Retina (tissue), 1 donor: ENCODE measurements at regions not wholly inside any gene's neighbourhood (a gene's known extent, or its start where the extent isn't known, plus 50 kb on each side); places are given as distances from the start of the nearest gene placed in this dataset.

Experiments used
- DNase-seq: peaks from one replicate; pipeline ENCODE4 v3.0.0-alpha.2; 2016

DNA sequence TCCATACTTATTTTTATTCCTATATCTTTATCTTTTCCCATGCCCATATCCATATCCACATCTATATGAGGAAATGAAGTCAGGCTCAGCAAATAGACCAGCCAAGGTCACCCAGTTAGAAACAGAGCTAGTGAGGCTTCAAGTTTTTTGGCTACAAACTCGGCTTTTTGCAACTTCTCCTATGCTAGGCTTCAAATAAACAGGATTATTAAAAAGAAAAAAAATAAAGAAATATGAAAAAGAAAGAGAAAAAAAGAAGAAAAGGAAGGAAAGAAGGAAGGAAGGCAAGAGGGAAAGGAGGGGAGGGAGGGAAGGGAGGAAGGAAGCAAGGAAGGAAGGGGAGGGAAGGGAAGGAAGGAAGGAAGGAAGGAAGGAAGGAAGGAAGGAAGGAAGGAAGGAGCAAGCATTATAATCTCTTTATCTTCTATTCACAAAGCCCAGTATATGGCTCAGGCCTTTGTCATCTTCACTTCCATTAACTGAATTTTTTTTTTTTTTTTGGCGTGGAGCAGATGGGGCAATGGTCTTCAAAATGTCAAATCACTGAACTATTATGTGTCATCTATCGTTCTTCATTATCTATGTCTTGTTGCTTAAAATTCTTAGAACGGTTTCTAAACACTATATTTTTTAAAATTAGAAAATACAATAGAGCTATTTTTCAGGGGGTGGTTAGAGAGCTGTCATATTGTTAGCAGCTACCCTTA lies 418.2 kb downstream of the VRK1 start:
- DNase-seq: no peak

DNA sequence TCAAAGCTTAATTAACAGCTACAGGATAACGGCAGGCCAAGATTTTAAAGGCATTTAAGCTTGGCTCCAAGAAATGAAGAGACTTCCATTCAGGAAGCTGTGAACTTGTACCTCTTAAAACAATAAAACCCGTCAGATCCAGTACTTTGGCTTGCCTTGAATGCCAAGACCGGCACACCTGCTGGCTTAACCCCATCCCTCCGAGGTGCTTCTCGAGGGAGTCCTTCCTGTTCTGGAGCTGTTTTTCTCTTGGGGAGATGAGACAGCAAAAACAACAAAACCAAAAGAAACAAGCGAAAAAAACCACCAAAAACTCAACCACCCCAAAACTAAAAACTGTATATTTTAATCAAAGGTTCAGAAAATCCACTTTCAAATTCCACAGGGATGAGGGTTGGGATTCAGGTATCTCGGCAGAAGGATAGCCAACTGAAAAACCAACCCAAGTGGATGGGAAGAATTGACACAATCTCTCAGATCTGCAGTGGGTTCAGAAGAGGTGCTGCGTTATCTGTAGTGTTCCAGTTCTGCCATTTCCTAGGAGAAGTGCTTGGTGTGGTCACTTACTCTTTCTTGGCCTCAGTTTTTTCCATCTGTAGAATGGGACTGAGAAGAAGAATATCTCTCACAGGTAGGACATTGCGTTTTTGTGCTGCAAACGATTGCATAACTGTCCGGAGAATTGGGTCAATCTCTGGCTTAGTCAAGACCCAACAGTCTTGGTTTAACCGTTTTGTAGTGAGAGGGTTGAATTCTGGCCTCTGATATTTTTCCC lies 420.1 kb downstream of the VRK1 start:
- peak; percentile 11 for DNase-seq

DNA sequence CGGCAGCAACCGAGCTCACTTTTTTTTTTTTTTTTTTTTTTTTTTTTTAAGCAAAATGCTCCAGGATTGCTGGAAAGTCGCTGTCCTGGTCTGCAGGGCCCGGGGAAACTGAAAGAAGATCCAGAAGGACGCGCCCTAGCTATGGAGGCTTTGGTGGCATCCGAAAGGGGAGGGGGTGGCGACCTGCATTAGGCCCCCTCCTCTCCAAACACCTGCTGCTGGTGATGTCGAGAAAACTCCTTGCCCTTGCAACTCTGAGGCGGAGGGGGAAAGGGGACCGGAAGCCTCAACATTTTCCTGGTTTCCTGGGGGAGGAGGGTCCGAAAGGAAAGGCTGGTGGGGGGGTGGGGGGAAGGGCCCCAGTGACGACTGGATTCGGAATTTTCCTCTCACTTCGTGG lies 421.1 kb downstream of the VRK1 start:
- no peak for DNase-seq

DNA sequence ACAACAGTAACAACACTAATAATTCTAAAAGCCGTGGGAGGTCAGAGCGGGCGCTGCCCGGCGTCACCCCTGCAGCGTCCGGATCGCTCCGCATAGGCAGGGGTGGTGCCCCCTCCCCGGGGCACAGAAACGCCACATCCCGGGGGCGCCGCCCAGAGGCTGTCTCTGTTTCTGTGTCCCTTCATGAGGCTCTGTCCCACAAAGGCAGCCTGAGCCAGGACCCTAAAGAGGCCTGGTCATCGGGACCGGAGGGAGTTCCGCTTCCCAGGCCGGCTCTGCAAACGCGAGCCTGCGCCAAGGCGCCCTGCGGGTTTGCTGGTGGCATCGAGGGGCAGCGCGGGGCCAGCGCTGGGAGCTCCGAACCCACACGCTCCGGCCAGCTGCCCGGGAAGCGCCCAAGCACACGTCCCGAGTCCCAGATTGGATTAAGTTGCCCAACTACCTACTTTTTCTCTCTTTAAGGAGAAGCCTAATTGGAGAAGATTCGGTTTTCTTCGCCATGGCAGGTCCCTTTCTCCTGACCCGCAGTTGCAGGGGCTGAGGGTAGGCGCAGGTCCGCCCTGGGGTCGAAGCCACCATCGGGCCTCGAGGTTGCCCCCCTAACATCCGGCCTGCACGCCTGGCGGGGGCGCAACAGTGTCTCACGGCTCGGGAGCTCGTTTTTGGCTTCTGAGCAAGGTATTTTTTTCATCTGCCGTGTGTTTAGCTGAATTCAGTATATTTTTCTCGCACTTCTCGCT lies 421.7 kb downstream of the VRK1 start:
- DNase-seq: peak; percentile 82

DNA sequence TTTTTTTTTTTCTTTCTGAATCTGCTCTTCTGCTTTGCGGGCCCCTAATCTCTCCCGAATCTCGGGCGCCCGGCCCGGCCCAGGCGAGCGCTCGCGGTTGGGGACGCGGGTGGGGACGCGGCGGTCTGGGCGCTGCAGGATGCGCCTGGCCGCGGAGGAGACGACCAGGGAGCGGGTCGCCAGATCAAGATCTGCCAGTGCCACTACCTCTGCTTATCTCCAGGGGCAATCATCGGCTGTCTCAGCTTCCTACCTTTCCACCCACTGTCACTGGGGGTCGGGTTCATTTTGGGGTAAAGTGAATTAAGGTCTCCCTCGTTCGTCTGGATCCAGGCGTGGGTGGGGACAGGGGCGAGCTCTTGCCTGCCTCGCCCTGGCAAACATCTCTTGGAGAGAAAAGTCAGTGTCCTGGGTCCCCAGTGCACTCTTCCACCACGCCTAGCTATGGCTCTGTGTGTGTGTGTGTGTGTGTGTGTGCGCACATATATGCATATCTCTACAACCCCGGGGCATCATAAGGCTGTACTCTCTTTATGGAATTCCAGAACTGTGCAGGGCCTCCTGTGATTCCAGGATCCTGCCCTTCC lies 422.3 kb downstream of the VRK1 start:
- DNase-seq: no peak

DNA sequence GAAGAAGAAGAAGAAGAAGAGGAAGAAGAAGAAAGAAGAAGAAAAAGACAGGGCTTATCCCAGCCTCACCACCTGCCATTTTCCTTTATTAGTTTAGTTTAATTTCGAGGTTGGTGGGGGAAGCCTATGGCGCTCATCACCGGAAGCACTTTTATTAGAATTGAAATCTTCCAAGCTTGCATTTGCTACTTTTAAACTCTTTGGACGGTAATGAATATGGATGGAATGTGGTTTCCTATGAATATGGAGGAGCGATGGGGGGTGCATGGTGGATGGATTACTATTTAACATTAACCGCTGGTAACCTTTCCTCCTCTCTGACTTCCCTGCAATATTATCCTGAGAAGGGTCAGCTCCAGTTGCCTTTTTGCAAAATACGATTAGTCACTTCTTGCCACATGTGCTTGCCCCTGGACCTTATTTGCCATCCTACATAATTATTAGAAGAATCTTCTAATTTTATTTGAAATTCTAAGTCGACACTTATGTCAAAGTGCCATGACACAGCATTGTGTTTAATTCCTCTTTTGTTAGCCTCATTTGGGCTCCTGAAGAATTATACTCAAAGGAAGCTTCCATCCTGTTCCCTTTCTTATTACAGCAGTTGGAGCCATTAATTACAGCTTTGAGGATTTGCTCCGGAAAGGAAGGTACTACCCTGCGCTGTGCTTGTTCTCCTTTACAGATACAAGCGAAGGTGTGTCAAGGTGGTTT lies 424.5 kb downstream of the VRK1 start:
- DNase-seq: no peak

DNA sequence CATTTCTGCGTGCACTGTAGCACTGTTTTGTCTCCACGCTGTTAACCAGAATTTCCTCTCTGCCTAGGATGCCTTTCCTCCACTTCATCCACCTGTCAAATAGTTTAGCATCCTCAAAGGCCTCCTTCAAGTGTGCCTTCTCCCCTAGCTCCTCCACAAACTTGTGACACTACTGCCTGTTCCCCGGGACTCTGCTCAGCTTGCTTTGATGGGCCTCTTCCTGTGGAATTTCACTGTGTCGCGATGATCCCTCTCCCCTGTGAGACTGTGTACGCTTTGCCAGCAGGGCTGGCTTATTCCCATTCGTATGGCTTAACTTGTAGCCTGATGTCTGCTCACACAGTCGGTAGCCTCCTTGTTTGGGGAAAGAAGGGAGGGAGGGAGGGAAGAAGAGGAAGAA lies 426.8 kb downstream of the VRK1 start:
- DNase-seq: peak; percentile 11

DNA sequence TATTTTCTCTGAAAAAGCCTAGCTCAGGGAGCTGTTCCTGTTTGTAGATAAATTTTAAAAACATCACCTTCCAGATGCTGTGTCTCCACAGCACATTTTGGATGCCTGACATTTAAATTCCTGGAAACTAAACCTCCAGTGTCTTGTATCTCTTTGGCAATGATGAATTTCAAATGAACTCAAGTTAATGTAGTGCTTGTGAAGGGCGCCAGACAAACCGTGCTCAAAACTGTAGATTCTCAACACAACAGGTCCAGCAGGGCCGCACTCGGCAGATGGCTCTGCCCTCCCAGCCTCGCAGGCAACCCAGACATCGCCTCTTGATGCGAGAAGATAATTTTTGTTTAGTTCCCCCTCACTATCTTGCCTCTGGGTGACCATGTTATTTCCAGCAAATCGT lies 432.9 kb downstream of the VRK1 start:
- DNase-seq: no peak

DNA sequence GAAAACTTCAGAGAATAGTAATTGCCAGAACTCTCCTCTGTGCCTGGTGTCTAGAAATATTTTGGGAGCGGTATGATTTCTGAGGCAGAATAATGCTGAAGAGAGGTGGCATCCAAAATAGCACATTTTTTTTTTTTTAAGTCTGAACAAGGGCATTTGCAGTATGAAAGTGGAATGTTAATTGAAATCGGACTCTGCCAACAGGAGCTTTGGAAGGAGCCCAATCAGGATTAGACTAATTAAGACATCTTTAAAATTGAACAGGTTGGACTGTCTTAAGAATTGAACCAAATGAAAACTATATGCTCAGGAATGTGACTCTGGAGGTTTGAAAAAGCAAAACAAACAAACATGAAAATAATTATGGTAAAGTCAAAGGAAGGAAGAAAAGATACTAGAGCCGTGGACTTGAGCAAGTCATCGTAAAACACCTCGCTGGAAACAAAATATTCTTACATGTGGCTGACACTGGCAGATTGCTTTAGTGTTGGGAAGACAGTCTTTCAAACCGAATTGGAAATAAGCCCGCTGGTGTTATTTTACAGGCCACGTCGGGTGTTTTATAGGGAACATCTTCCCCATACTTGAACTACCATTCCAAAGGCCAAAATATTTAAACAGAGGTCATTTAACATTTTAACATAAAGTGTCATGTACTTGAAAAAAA lies 436.3 kb downstream of the VRK1 start:
- DNase-seq: no peak

DNA sequence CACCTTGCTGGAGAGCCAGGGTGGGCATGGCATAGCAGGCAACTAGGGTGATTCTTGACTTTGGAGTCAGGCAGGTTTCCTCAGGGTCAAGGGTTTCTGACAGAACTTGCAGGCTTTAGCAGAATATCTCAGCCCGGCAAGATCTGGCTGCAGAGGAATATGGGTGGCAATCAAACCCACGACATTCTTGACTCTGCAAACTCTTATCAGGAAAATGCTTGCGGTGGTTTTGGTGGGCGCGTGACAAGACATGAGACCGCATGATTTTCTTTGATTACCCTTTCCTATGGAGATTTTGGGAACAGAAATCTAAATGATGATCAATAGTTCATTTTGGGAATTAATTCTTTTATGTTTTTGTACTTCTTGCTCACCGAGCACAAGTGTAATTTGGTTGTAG lies 449.5 kb downstream of the VRK1 start:
- DNase-seq: no peak

DNA sequence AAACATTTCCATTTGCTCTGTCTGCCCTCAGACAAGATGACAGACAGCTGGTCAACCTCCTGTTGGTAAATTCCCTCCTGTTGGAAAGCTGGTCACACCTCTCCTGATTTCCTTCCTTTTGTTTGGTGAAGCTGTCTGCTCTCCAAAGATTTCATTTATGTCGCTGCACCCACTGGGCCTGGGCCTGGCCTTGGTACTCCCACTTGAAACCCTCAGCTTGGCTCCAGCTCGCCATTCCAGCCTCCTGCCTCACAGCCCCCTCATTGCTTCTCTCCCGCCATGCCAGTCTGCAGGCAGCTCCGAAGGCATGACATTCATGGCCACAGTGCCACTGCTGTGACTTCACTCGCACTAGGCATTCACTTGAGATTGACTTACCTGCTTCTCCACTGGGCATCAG lies 451.8 kb downstream of the VRK1 start:
- no peak for DNase-seq

DNA sequence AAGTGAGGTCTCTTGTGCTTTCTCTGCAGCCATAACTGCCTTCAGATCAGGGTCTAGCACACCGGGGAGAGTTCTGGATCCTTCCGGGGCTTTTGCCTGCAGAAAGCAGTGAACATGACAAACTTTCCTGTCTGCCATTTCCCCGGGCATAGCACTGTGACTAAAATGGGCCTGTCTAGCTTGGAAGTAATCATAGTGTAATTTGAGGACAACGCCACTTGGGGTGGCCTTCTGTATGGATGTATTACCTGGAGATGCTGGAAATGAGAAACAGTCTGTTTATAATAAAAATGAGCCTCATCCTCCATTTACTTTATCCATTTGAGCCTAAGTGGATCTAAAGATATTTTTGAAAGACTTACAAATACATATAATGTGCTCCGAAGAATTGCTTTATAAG lies 453.7 kb downstream of the VRK1 start:
- no peak for DNase-seq

DNA sequence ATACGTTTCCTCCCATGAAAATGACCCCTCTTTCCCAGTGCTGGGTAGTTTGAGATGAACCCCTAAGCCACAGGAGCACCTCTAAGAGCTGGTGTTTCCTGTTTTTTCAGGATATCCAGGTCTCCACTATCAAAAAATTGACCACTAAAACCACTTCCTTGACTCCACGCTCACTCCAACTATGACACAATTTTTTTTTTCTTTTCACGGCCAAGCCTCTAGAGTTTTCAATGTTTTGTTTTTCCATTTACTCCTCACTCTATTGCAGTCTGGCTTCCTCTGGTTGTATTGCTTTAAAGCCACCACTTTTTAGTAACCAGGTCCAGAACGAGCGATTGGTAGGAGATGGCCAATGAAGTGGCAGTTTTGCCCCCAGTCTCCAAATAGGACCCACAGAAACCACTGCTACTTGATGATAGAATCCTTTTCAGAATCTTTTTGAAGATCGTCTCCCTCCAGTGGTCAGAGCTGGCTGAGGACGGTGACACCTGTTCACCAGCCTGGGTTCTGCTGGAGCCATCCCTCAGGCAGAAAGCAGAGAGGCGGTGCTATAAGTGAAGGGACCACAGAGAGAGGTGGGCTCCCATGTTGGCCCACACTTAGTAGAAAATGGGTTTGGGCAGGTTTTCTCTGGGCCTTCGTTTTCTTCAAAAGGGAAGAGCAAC lies 454.4 kb downstream of the VRK1 start:
- DNase-seq: no peak

DNA sequence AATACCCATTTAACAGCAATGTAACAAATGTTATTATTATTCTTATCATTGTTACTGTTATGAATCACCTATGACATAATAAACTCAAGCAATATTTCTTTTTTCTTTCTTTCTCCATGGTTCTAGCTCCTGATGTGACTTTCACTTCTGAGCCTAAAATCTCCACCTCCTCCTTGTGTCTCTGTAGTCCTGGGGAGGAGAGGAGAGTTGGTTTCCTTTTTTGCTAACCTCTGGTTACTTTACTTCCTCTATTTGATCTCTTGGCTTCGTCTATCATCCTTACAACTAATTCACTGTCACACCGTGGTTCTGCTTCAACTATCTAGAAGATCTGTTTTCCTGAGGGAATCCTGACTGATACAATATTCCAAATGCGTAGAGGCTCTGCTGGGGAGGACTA lies 456.6 kb downstream of the VRK1 start:
- no peak for DNase-seq

DNA sequence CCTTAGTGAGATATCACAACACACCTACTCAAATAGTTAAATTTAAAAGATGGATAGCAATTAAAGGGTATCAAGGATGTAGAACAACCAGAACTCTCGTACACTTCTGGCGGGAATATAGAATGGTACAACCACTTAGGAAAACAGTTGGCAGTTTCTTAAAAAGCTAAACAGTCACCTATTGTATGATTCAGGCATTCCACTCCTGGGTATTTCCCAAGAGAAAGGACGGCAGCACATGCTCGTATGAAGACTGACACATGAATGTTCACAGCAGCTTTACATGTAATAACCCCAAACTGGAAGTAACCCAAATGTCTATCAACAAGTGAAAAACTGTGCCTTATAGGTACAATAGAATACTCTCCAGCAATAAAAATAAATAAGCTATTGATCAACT lies 465.2 kb downstream of the VRK1 start:
- no peak for DNase-seq

DNA sequence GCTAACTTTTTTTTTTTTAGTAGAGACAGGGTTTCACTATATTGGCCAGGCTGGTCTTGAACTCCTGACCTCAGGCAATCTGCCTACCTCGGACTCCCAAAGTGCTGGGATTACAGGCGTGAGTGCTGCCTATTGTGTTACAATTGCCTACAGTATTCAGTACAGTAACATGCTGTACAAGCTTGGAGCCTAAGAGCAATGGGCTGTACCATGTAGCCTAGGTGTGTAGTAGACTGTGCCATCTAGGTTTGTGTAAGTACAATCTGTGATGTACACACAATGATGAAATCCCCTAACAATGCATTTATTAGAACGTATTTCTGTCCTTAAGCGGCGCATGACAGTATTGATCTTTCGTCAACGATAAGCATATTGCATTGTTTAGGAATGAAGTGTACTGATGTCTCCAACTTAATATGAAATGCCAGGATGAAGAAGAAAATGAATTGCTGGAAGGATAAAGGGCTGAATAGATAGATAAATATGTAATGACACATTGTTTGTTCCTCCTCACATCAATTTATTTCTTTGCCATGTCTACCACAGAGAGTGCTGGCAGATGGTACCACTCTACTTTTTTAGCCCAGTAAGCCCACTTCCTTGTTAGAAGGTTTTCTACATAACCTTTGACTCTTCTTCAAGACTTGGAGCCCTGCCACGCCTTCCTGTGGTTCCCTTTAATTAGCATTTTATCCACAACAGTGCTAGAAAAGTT lies 467.5 kb downstream of the VRK1 start:
- no peak for DNase-seq

DNA sequence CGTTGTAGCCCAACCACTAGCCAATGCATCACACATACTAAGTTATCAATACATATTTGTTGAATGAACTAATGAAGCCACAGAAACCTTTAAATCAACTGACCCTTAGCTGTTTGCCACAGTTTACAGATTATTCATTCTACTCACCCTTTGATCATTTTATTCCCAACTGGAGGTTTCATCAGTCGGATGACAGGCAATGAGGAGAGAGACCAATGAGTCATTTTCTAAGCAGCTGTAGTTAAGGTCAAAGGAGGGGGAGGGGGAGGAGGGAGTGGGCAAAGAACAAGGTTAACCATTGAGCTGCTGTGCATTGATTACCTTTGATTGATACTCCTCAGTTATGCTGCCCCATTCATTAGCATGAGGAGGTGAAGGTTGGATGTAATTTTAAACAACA lies 469.5 kb downstream of the VRK1 start:
- no peak for DNase-seq

DNA sequence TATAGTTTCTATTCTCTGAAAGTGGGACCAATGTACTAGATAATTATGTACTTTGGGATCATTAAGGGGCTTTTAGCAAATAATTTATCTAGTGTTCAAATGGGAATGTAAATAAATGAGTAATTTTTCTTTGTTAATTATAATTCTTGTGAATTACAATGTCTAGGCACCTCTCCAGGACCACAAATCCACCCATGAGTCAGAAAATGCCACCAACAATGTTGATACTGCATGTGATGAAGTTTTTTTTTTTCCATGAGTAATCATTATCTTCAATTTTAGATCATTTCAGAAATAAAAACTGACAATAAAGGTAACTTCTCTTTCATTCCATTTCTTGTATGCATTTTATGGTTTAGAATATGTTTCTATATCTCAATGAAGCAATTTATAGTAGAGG lies 470.3 kb downstream of the VRK1 start:
- no peak for DNase-seq

DNA sequence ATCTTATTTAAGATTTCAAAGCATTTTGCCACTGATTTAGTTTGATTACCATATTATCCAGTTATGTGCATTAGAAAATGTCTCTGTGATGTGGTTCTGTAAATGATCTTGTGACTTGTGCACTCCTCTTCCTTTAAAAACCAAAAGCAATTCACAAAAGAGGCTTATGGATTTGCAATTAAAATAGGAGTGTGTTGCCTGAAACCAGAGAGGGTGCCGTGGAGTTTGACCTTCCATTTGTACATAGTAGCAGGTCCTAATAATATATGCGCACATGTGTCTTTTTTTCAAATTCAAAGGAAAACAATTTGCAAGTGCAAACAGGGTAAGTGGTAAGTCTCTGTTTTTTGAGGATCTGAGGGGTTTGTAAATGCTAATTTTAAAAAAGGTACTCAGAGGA lies 470.9 kb downstream of the VRK1 start:
- DNase-seq: no peak

DNA sequence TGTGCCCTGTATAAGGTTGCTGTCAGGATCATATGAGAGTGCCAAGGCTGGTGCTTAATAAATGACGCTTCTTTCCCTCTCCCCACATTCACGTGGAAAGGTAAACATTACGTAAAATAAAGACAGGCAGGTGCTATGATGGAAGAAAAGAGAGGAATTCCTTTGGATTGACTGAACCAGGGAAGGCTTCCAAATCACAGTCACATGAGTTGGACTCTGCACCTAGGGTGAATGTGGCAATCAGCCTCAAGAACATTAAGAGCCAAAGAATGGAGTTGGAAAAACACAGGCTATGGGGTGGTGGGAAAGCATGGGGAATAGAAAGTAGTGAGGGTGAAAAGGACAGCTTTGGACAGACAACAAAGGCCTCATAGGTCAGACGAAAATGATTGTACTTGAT lies 473.1 kb downstream of the VRK1 start:
- DNase-seq: no peak

DNA sequence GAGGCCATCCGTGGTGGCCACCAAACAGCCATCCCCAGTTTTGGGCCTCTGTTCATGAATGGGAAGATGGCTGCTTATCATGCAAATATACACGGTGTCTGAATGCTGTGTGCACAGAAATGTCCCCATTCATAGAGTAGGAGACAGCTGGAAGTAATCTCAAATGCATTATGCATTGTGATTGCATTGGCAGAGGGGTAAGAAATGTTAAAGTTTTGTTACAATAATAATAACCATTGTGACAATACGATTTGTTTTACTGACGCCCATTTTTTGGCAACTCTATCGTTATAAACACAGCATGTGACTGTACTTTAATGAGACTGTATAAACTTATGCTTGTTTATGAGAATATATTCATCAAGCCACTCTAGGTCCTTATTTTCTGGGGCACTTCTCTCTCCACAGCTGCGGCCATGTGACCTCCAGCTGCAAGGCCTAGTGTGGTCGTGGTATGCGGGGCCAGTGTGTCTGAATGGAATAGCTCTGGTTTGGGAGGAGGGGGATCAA lies 474.3 kb downstream of the VRK1 start:
- no peak for DNase-seq
